Hepatocyte (in vitro differentiated cells): ENCODE measurements at regions not wholly inside any gene's neighbourhood (a gene's known extent, or its start where the extent isn't known, plus 50 kb on each side); places are given as distances from the start of the nearest gene placed in this dataset.

Experiments
- EZH2 ChIP-seq: fragments of 200-600 bp; sonication (generic); IDR thresholded peaks from 2 replicates; pipeline ENCODE4 v1.6.1; 2016; ENCODE audit warnings: antibody characterized with exemption, mild to moderate bottlenecking, borderline replicate concordance
- EZH2phosphoT487 ChIP-seq: fragments of 200-600 bp; sonication (generic); IDR thresholded peaks from one replicate; pipeline ENCODE4 v1.6.1; 2018; ENCODE audit warnings: antibody characterized with exemption, mild to moderate bottlenecking, low read depth, moderate library complexity; ENCODE audit not compliant: unreplicated experiment, severe bottlenecking
- TF ChIP-seq, protein P1 (sequence below): fragments of 200-600 bp; sonication (generic); IDR thresholded peaks from 2 replicates; pipeline ENCODE4 v1.5.1; 2016; ENCODE audit warnings: antibody characterized with exemption, mild to moderate bottlenecking; ENCODE audit not compliant: poor library complexity

- TF ChIP-seq, protein P1, sequence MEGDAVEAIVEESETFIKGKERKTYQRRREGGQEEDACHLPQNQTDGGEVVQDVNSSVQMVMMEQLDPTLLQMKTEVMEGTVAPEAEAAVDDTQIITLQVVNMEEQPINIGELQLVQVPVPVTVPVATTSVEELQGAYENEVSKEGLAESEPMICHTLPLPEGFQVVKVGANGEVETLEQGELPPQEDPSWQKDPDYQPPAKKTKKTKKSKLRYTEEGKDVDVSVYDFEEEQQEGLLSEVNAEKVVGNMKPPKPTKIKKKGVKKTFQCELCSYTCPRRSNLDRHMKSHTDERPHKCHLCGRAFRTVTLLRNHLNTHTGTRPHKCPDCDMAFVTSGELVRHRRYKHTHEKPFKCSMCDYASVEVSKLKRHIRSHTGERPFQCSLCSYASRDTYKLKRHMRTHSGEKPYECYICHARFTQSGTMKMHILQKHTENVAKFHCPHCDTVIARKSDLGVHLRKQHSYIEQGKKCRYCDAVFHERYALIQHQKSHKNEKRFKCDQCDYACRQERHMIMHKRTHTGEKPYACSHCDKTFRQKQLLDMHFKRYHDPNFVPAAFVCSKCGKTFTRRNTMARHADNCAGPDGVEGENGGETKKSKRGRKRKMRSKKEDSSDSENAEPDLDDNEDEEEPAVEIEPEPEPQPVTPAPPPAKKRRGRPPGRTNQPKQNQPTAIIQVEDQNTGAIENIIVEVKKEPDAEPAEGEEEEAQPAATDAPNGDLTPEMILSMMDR, result no peak
- TF ChIP-seq EZH2phosphoT487 (no peak), EZH2 (no peak)
These were observed 66.5 kb upstream of the EEPD1 start for GRCh38 chr7:36086571-36086970.
